HK-2 (cell line): ENCODE measurements at regions not wholly inside any gene's neighbourhood (a gene's known extent, or its start where the extent isn't known, plus 50 kb on each side); places are given as distances from the start of the nearest gene placed in this dataset.

Source experiments
- DNase-seq: peaks from one replicate; pipeline ENCODE4 v3.0.0-alpha.2; 2018; ENCODE audit not compliant: unreplicated experiment

- peak; percentile 2 for DNase-seq
Measured at GRCh38 chr6:168968228-168968627, 285.4 kb downstream of the THBS2 start.

- DNase-seq = no peak
Measured at GRCh38 chr6:168967281-168967925, 286.2 kb downstream of the THBS2 start.

- no peak for DNase-seq
Measured at GRCh38 chr6:168964138-168964835, 289.4 kb downstream of the THBS2 start.

GRCh38 chr6:168962886-168963285 lies 290.8 kb downstream of the THBS2 start:
- no peak for DNase-seq

GRCh38 chr6:168961264-168961656 lies 292.4 kb downstream of the THBS2 start:
- DNase-seq = no peak

GRCh38 chr6:168960551-168961263 lies 292.9 kb downstream of the THBS2 start:
- no peak for DNase-seq

- no peak for DNase-seq
Measured at GRCh38 chr6:168959696-168960095, 293.9 kb downstream of the THBS2 start.

GRCh38 chr6:168956884-168957730 lies 296.5 kb downstream of the THBS2 start:
- peak; percentile 36 for DNase-seq

GRCh38 chr6:168956141-168956838 lies 297.4 kb downstream of the THBS2 start:
- DNase-seq = no peak

- DNase-seq = no peak
Measured at GRCh38 chr6:168953461-168953860, 300.2 kb downstream of the THBS2 start.

- no peak for DNase-seq
Measured at GRCh38 chr6:168951217-168951616, 302.4 kb downstream of the THBS2 start.

GRCh38 chr6:168950858-168951214 lies 302.8 kb downstream of the THBS2 start:
- no peak for DNase-seq

GRCh38 chr6:168949981-168950857 lies 303.4 kb downstream of the THBS2 start:
- DNase-seq = no peak

GRCh38 chr6:168948990-168949531 lies 304.6 kb downstream of the THBS2 start:
- DNase-seq = no peak

GRCh38 chr6:168948002-168948401 lies 305.6 kb downstream of the THBS2 start:
- DNase-seq = no peak

- no peak for DNase-seq
Measured at GRCh38 chr6:168943231-168943905, 310.3 kb downstream of the THBS2 start.

GRCh38 chr6:168942646-168943045 lies 311.0 kb downstream of the THBS2 start:
- DNase-seq = no peak

- no peak for DNase-seq
Measured at GRCh38 chr6:168941036-168941435, 312.6 kb downstream of the THBS2 start.

GRCh38 chr6:168939796-168940195 lies 313.9 kb downstream of the THBS2 start:
- DNase-seq = no peak

- DNase-seq = no peak
Measured at GRCh38 chr6:168939041-168939440, 314.6 kb downstream of the THBS2 start.
